ENCODE measurements at regions not wholly inside any gene's neighbourhood (a gene's known extent, or its start where the extent isn't known, plus 50 kb on each side); places are given as distances from the start of the nearest gene placed in this dataset.

- TF ChIP-seq EZH2 (IDR thresholded peaks at IDR 0.05; ENCODE audit: borderline replicate concordance, control insufficient read depth, low read depth, low read length) (no peak), POLR2AphosphoS5 (IDR thresholded peaks at IDR 0.05; ENCODE audit: low read length) (no peak), HDGF (IDR thresholded peaks at IDR 0.05) (no peak), CBFB (IDR thresholded peaks at IDR 0.05; ENCODE audit: low read depth) (no peak), TAF1 (IDR thresholded peaks at IDR 0.05; ENCODE audit: borderline replicate concordance, low read depth, low read length) (no peak), SMC3 (IDR thresholded peaks at IDR 0.05; ENCODE audit: borderline replicate concordance, low read length) (no peak), RAD21 (IDR thresholded peaks at IDR 0.05; ENCODE audit: insufficient read depth, low read depth, low read length) (no peak)
Observed at GRCh38 chr4:177517862-177518261, 75.6 kb upstream of the AGA start.

Measured in GM12878 (cell line).